Esophagus muscularis mucosa (tissue), 4 donors: ENCODE measurements at regions not wholly inside any gene's neighbourhood (a gene's known extent, or its start where the extent isn't known, plus 50 kb on each side); places are given as distances from the start of the nearest gene placed in this dataset.

Experiments used
- DNase-seq: peaks from one replicate; pipeline ENCODE4 v3.0.0-alpha.2; 2017; ENCODE audit errors: extremely low spot score
- H3K27ac ChIP-seq, 4 donors: fragments of 200-600 bp; sonication (generic); replicated peaks in 1 of 4; 1 replicate in 3 of 4; 2 replicates in 1 of 4; pipeline ENCODE4 v1.5.1; 2016 to 2019; ENCODE audit warnings: mild to moderate bottlenecking in 1 of 4
- H3K27me3 ChIP-seq, 4 donors: fragments of 200-600 bp; sonication (generic); one replicate each; pipeline versions ENCODE4 v1.5.1 to v1.6.0; 2016 to 2019
- H3K36me3 ChIP-seq, 4 donors: fragments of 200-600 bp; sonication (generic); one replicate each; pipeline ENCODE4 v1.5.1; 2016 to 2019
- H3K4me1 ChIP-seq, 4 donors: fragments of 200-600 bp; sonication (generic); one replicate each; pipeline ENCODE4 v1.5.1; 2016 to 2019
- H3K4me3 ChIP-seq, 4 donors: fragments of 200-600 bp; sonication (generic); 1 replicate in 2 of 4; 2 replicates in 2 of 4; pipeline ENCODE4 v1.5.1; 2016 to 2019; ENCODE audit warnings: mild to moderate bottlenecking in 4 of 4, moderate library complexity in 1 of 4
- H3K9me3 ChIP-seq, 4 donors: fragments of 200-600 bp; sonication (generic); 1 replicate in 3 of 4; 2 replicates in 1 of 4; pipeline ENCODE4 v1.5.1; 2016 to 2019
- CTCF ChIP-seq, 3 experiments: fragments of 200-600 bp in 2 of 3; fragments of 450-650 bp in 1 of 3; sonication (generic) in 2 of 3; IDR thresholded peaks; one replicate each; pipeline ENCODE4 v1.5.1; 2017 to 2019; ENCODE audit warnings: antibody characterized with exemption in 3 of 3, mild to moderate bottlenecking in 2 of 3, moderate library complexity in 1 of 3
- EP300 ChIP-seq: sonication (generic); formaldehyde crosslinking; IDR thresholded peaks from one replicate; pipeline ENCODE4 v1.6.1; 2017; ENCODE audit warnings: antibody characterized with exemption
- POLR2A ChIP-seq: fragments of 450-650 bp; IDR thresholded peaks from one replicate; pipeline ENCODE4 v1.6.1; 2017; ENCODE audit warnings: antibody characterized with exemption, moderate library complexity, mild to moderate bottlenecking, low read depth
- POLR2AphosphoS5 ChIP-seq, 2 donors: sonication (generic); formaldehyde crosslinking; IDR thresholded peaks; one replicate each; pipeline ENCODE4 v1.6.1; 2017; ENCODE audit warnings: antibody characterized with exemption in 2 of 2
- WGBS: methylation state at CpG from one replicate; pipeline ENCODE4 v1.1.5; 2018; 5-methylcytosine and 5-hydroxymethylcytosine counted together
- intact Hi-C: fragments of 100-400 bp; cut with DNase I; formaldehyde crosslinking; loops from one replicate; pipeline ENCODE4 v1.15.1; 2023

- DNase-seq, result no peak
- TF ChIP-seq CTCF (IDR thresholded peaks at IDR 0.05) (no peak), POLR2AphosphoS5 (IDR thresholded peaks at IDR 0.05) (no peak), EP300 (no peak), POLR2A (no peak)
- intact Hi-C loops, result no loop called here
Observed at GRCh38 chr10:121101561-121101960, 250.4 kb downstream of the WDR11 start.

GRCh38 chr10:121102706-121103105, 251.5 kb downstream of the WDR11 start:
- DNase-seq, result no peak
- no peaks in the 10 kb centered on the region for H3K9me3 ChIP-seq
- H3K27me3 ChIP-seq, result no peaks in the 10 kb centered on the region
- no peaks in the 10 kb centered on the region for H3K36me3 ChIP-seq
- 95% methylated on average over 4 of the region's 4 CpGs for WGBS
- intact Hi-C loops, result no loop called here
- TF ChIP-seq POLR2AphosphoS5 (IDR thresholded peaks at IDR 0.05) (no peak), EP300 (no peak), POLR2A (no peak), CTCF (IDR thresholded peaks at IDR 0.05) (no peak)
- H3K4me3 ChIP-seq, result no peak overlapping the region
- H3K4me1 ChIP-seq, result no peaks in the 10 kb centered on the region
- H3K27ac ChIP-seq, result no peak overlapping the region

More at GRCh38 chr10:121101561-121101960, 250.4 kb downstream of the WDR11 start:
- H3K4me1 ChIP-seq, result no peaks in the 10 kb centered on the region
- H3K9me3 ChIP-seq, result no peaks in the 10 kb centered on the region
- 93% methylated on average over 4 of the region's 4 CpGs for WGBS
- no peaks in the 10 kb centered on the region for H3K36me3 ChIP-seq
- H3K4me3 ChIP-seq, result no peak overlapping the region
- H3K27ac ChIP-seq, result no peak overlapping the region
- no peaks in the 10 kb centered on the region for H3K27me3 ChIP-seq

GRCh38 chr10:121104476-121105111, 253.4 kb downstream of the WDR11 start:
- no peak for TF ChIP-seq POLR2AphosphoS5 (IDR thresholded peaks at IDR 0.05)
- Histone ChIP-seq H3K4me3 (no peak overlapping the region), H3K27ac (no peak overlapping the region), H3K9me3 (no peaks in the 10 kb centered on the region), H3K4me1 (no peaks in the 10 kb centered on the region), H3K27me3 (no peaks in the 10 kb centered on the region), H3K36me3 (no peaks in the 10 kb centered on the region)
- DNase-seq, result no peak
- intact Hi-C loops, result no loop called here
- WGBS, result 100% methylated on average over 1 of the region's 1 CpG

- no peak for DNase-seq
- no peaks in the 10 kb centered on the region for H3K36me3 ChIP-seq
- TF ChIP-seq EP300 (no peak), CTCF (IDR thresholded peaks at IDR 0.05) (no peak), POLR2AphosphoS5 (IDR thresholded peaks at IDR 0.05) (no peak), POLR2A (no peak)
- WGBS, result 76% methylated on average over 4 of the region's 4 CpGs
- no peaks in the 10 kb centered on the region for H3K27me3 ChIP-seq
- intact Hi-C loops, result no loop called here
- H3K4me3 ChIP-seq, result no peak overlapping the region
- no peaks in the 10 kb centered on the region for H3K9me3 ChIP-seq
- H3K4me1 ChIP-seq, result no peaks in the 10 kb centered on the region
- no peak overlapping the region for H3K27ac ChIP-seq
Observed at GRCh38 chr10:121106611-121107010, 255.4 kb downstream of the WDR11 start.

GRCh38 chr10:121108051-121108450, 256.9 kb downstream of the WDR11 start:
- no peak overlapping the region for H3K4me3 ChIP-seq
- H3K27me3 ChIP-seq, result no peaks in the 10 kb centered on the region
- DNase-seq, result no peak
- 100% methylated on average over 3 of the region's 3 CpGs for WGBS
- no peak overlapping the region for H3K27ac ChIP-seq
- H3K4me1 ChIP-seq, result no peaks in the 10 kb centered on the region
- TF ChIP-seq CTCF (IDR thresholded peaks at IDR 0.05) (no peak), POLR2AphosphoS5 (IDR thresholded peaks at IDR 0.05) (no peak), POLR2A (no peak), EP300 (no peak)
- intact Hi-C loops, result no loop called here
- no peaks in the 10 kb centered on the region for H3K36me3 ChIP-seq
- H3K9me3 ChIP-seq, result no peaks in the 10 kb centered on the region
